IMR-90 (cell line): ENCODE measurements at regions not wholly inside any gene's neighbourhood (a gene's known extent, or its start where the extent isn't known, plus 50 kb on each side); places are given as distances from the start of the nearest gene placed in this dataset.

Experiments
- ATAC-seq: fragments of 200-7000 bp; cut with Tn5 transposase; 2 replicates; pipeline ENCODE4 v1.9.1; 2020; ENCODE audit warnings: low read depth, mild to moderate bottlenecking, moderate library complexity
- BruUV-seq: library from RNA; stranded (reverse); fragments of 400-500 nt; replicated peaks from 2 replicates; lab custom pipeline; 2021; lab: Mats Ljungman, UMichigan
- CTCF ChIA-PET: fragments of 300-600 bp; formaldehyde crosslinking; extraction: SDS; loops from one replicate; lab custom pipeline; 2021; ENCODE audit warnings: antibody characterized with exemption; lab: Yijun Ruan, JAX
- POLR2A ChIA-PET: fragments of 300-600 bp; sonication (Branson Sonifier 250); formaldehyde crosslinking; loops from one replicate; lab custom pipeline; 2022; ENCODE audit warnings: antibody characterized with exemption; ENCODE audit not compliant: unreplicated experiment; lab: Charles Lee
- DNase-seq: peaks from one replicate; pipeline ENCODE4 v3.0.0; 2013
- H2AFZ ChIP-seq: replicated peaks from 2 replicates; pipeline ENCODE3; 2013; ENCODE audit warnings: low read length, mild to moderate bottlenecking; ENCODE audit not compliant: poor library complexity
- H2AK5ac ChIP-seq: 2 replicates; pipeline ENCODE4 v1.6.1; 2013; ENCODE audit warnings: low read depth, low read length, inconsistent platforms
- H2AK9ac ChIP-seq: replicated peaks from 2 replicates; pipeline ENCODE3; 2013; ENCODE audit warnings: mild to moderate bottlenecking, low read depth, low read length, moderate library complexity; ENCODE audit not compliant: poor library complexity
- H2BK120ac ChIP-seq: 2 replicates; pipeline ENCODE4 v1.6.1; 2013; ENCODE audit warnings: low read depth, low read length, inconsistent platforms
- H2BK15ac ChIP-seq: 3 replicates; pipeline ENCODE4 v1.6.1; 2013; ENCODE audit warnings: low read depth, low read length, inconsistent platforms
- H2BK20ac ChIP-seq: 2 replicates; pipeline ENCODE4 v1.6.1; 2013; ENCODE audit warnings: low read depth, mild to moderate bottlenecking, inconsistent platforms, low read length, moderate library complexity
- H2BK5ac ChIP-seq: 2 replicates; pipeline ENCODE4 v1.6.1; 2013; ENCODE audit warnings: mild to moderate bottlenecking, low read depth, low read length, inconsistent platforms; ENCODE audit not compliant: poor library complexity, severe bottlenecking
- H3K14ac ChIP-seq: replicated peaks from 2 replicates; pipeline ENCODE4 v1.6.1; 2013; ENCODE audit warnings: low read depth, low read length, inconsistent platforms
- H3K18ac ChIP-seq: 2 replicates; pipeline ENCODE4 v1.6.1; 2013; ENCODE audit warnings: low read depth, low read length, control low read depth
- H3K23ac ChIP-seq: 2 replicates; pipeline ENCODE4 v1.6.1; 2013; ENCODE audit warnings: low read depth, low read length, inconsistent platforms
- H3K27ac ChIP-seq: 2 replicates; pipeline ENCODE4 v1.5.1; 2013; ENCODE audit warnings: mild to moderate bottlenecking, control low read depth, low read length; ENCODE audit not compliant: insufficient read depth
- H3K27me3 ChIP-seq: 2 replicates; pipeline ENCODE4 v1.6.1; 2013; ENCODE audit warnings: low read length; ENCODE audit not compliant: control insufficient read depth, insufficient read depth
- H3K36me3 ChIP-seq: 2 replicates; pipeline ENCODE4 v1.6.1; 2013; ENCODE audit warnings: low read length, mixed read lengths; ENCODE audit not compliant: control insufficient read depth, insufficient read depth
- H3K4ac ChIP-seq: 2 replicates; pipeline ENCODE4 v1.6.1; 2013; ENCODE audit warnings: low read depth, low read length, inconsistent platforms
- H3K4me1 ChIP-seq: 2 replicates; pipeline ENCODE4 v1.6.1; 2013; ENCODE audit warnings: low read length, mixed read lengths; ENCODE audit not compliant: control insufficient read depth, insufficient read depth
- H3K4me2 ChIP-seq: 2 replicates; pipeline ENCODE4 v1.6.1; 2013; ENCODE audit warnings: low read depth, mild to moderate bottlenecking, control low read depth, low read length, moderate library complexity
- H3K4me3 ChIP-seq: 2 replicates; pipeline ENCODE4 v1.5.1; 2013; ENCODE audit warnings: low read depth, mild to moderate bottlenecking, control low read depth, low read length, moderate library complexity; ENCODE audit not compliant: insufficient read depth
- H3K56ac ChIP-seq: 2 replicates; pipeline ENCODE4 v1.6.1; 2013; ENCODE audit warnings: low read length, inconsistent platforms; ENCODE audit not compliant: insufficient read depth; ENCODE audit errors: extremely low read depth
- H3K79me1 ChIP-seq, 2 experiments: 2 replicates each; pipeline ENCODE4 v1.6.1; 2013; ENCODE audit warnings: low read length in 2 of 2, inconsistent platforms in 1 of 2, low read depth in 1 of 2
- H3K9ac ChIP-seq: 2 replicates; pipeline ENCODE4 v1.6.1; 2013; ENCODE audit warnings: low read depth, low read length, control low read depth
- H3K9me1 ChIP-seq: 2 replicates; pipeline ENCODE4 v1.6.1; 2013; ENCODE audit warnings: low read length, inconsistent platforms; ENCODE audit not compliant: insufficient read depth
- H3K9me3 ChIP-seq: 2 replicates; pipeline ENCODE4 v1.6.1; 2013; ENCODE audit warnings: low read length; ENCODE audit not compliant: control insufficient read depth, insufficient read depth
- H4K20me1 ChIP-seq: 2 replicates; pipeline ENCODE4 v1.6.1; 2013; ENCODE audit warnings: low read length, inconsistent platforms; ENCODE audit not compliant: insufficient read depth
- H4K5ac ChIP-seq: 2 replicates; pipeline ENCODE4 v1.6.1; 2013; ENCODE audit warnings: mild to moderate bottlenecking, low read depth, low read length, control low read depth
- H4K8ac ChIP-seq, 2 experiments: 2 replicates each; pipeline ENCODE4 v1.6.1; 2013; ENCODE audit warnings: low read depth in 2 of 2, low read length in 2 of 2, control low read depth in 1 of 2, inconsistent platforms in 1 of 2
- H4K91ac ChIP-seq: 2 replicates; pipeline ENCODE4 v1.6.1; 2013; ENCODE audit warnings: low read depth, low read length, inconsistent platforms; ENCODE audit not compliant: insufficient read depth
- BHLHE40 ChIP-seq: fragments of 150-350 bp; IDR thresholded peaks from 2 replicates; pipeline ENCODE4 v1.6.1; 2016; ENCODE audit warnings: mild to moderate bottlenecking, low read depth, low read length
- CEBPB ChIP-seq: IDR thresholded peaks from 2 replicates; pipeline ENCODE4 v1.6.1; 2012; ENCODE audit warnings: low read depth, low read length, improper control_type of control experiment
- CHD1 ChIP-seq: IDR thresholded peaks from 2 replicates; pipeline ENCODE4 v1.6.1; 2012; ENCODE audit warnings: low read depth, low read length, improper control_type of control experiment
- ELK1 ChIP-seq: fragments of 150-350 bp; IDR thresholded peaks from 2 replicates; pipeline ENCODE4 v1.6.1; 2016; ENCODE audit warnings: low read depth, mild to moderate bottlenecking, low read length, moderate library complexity, borderline replicate concordance
- FOS ChIP-seq: fragments of 150-350 bp; IDR thresholded peaks from 2 replicates; pipeline ENCODE4 v1.6.1; 2016; ENCODE audit warnings: low read depth, low read length
- MAFK ChIP-seq: IDR thresholded peaks from 2 replicates; pipeline ENCODE4 v1.6.1; 2012; ENCODE audit warnings: low read depth, low read length, improper control_type of control experiment
- MAZ ChIP-seq: IDR thresholded peaks from 2 replicates; pipeline ENCODE4 v1.6.1; 2012; ENCODE audit warnings: low read depth, mild to moderate bottlenecking, low read length, improper control_type of control experiment, moderate library complexity, borderline replicate concordance
- NFE2L2 ChIP-seq: fragments of 150-350 bp; IDR thresholded peaks from 2 replicates; pipeline ENCODE4 v1.6.1; 2016; ENCODE audit warnings: low read depth, mild to moderate bottlenecking, low read length
- POLR2A ChIP-seq: IDR thresholded peaks from 2 replicates; pipeline ENCODE4 v1.6.1; 2012; ENCODE audit warnings: mild to moderate bottlenecking, low read depth, low read length
- RCOR1 ChIP-seq: IDR thresholded peaks from 2 replicates; pipeline ENCODE4 v1.6.1; 2012; ENCODE audit warnings: mild to moderate bottlenecking, low read length, improper control_type of control experiment; ENCODE audit not compliant: insufficient replicate concordance
- RFX5 ChIP-seq: IDR thresholded peaks from 2 replicates; pipeline ENCODE4 v1.8.0; 2012; ENCODE audit warnings: low read depth, mild to moderate bottlenecking, low read length, moderate library complexity
- SMC3 ChIP-seq: fragments of 150-350 bp; IDR thresholded peaks from 2 replicates; pipeline ENCODE4 v1.6.1; 2016; ENCODE audit warnings: low read depth, mild to moderate bottlenecking, antibody characterized with exemption, low read length, moderate library complexity
- USF2 ChIP-seq: fragments of 150-350 bp; IDR thresholded peaks from 2 replicates; pipeline ENCODE4 v1.6.1; 2017; ENCODE audit warnings: mild to moderate bottlenecking, antibody characterized with exemption, low read length, low read depth
- WGBS, 2 experiments: methylation state at CpG; one replicate each; pipeline versions ENCODE4 v1.1.5 to v1.1.7; 2013; ENCODE audit warnings: missing lambda C conversion rate in 2 of 2; ENCODE audit not compliant: insufficient read length in 1 of 2; ENCODE audit errors: extremely low coverage in 2 of 2; 5-methylcytosine and 5-hydroxymethylcytosine counted together
- dilution Hi-C: fragments of 300-500 bp; cut with HindIII; formaldehyde crosslinking; loops from one replicate; pipeline ENCODE4 v1.14.3; 2018; ENCODE audit warnings: low sequenced_read_pairs; ENCODE audit not compliant: unreplicated experiment
- in situ Hi-C: fragments of 300-500 bp; cut with MboI; formaldehyde crosslinking; loops from 3 replicates; pipeline ENCODE4 v1.14.3; 2019; ENCODE audit warnings: low sequenced_read_pairs, inconsistent platforms, mixed read lengths
- intact Hi-C: fragments of 100-400 bp; cut with micrococcal nuclease; formaldehyde crosslinking; loops from 2 replicates; pipeline ENCODE4 v1.10.0; 2022
- TF ChIP-seq, protein P1 (sequence below): conservative IDR thresholded peaks from 2 replicates; pipeline ENCODE4 v1.5.1; 2012; ENCODE audit warnings: mild to moderate bottlenecking, low read depth, low read length, improper control_type of control experiment

DNA sequence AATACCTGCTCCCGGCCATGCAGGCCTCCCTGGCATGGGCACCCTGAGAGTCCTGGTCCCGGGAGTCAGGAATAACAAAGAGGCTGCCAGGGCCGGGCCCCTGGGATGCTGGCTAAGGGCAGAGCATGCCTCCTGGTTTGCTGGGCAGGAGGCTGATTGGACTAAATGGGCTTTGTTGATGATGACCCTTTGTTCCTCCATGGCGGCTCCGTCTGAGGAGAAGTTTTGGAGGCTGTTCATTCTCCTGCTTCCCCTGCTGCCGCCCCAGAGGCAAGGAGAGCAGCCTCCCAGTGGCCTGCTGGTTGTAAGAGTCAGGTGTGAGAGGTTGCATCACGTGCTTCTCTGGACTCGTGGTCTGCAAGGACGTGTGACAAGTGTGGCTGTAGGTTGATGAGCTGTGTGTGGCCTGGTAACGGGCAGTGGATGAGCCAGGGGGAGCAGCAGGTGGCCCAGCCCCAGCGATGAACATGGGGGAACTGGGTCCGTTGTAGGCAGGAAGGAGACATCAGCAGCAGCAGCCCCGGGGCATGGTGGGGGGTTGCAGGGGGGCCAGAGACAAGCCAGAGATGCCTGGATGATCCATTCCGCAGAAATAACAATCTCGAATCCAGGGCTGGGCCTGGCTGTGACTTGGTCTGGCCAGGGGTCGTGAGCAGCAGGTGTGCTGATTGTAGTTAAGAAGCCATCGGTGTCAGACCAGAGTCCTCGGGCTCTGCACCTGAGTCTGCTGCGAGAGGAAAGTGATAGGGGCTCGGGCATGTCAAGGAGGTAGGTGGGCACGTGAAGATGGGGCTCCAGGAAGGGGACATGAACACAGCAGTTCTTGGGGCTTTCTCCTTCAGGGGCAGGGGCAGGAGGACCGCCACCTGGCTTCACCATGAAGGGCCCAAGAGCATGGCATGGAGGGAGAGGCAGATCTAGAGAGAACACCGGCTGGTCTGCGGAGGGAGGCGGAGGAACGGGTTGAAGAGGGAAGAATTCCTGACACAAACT is 101.4 kb downstream of the TNFRSF13B start:
- dilution Hi-C loops, result no loop called here

More for the DNA sequence above, 101.4 kb downstream of the TNFRSF13B start:
- ChIA-PET CTCF (no interaction called here), POLR2A (no interaction called here)
- 58% methylated on average over 6 of the region's 26 CpGs; no CpG with 5 or more reads in 1 of the 2 experiments for WGBS, 2 experiments
- Histone ChIP-seq H3K9me3 (peaks cover 2% of the 10 kb centered on the region; the same call in 1 of the 2 replicates), H2AK9ac (no peak overlapping the region), H3K23ac (no peak overlapping the region), H4K91ac (no peak overlapping the region), H3K4me3 (no peak overlapping the region), H3K9ac (no peak overlapping the region), H3K18ac (no peak overlapping the region), H3K4ac (no peak overlapping the region), H3K4me1 (no peaks in the 10 kb centered on the region), H2BK5ac (no peak overlapping the region), H2BK15ac (no peak overlapping the region), H4K5ac (no peak overlapping the region), H2BK120ac (no peak overlapping the region), H4K8ac (no peak overlapping the region), H3K14ac (no peak overlapping the region), H3K27ac (no peak overlapping the region), H3K36me3 (no peaks in the 10 kb centered on the region), H4K20me1 (no peaks in the 10 kb centered on the region), H3K79me1 (no peaks in the 10 kb centered on the region), H2BK20ac (no peak overlapping the region), H3K4me2 (no peak overlapping the region), H3K9me1 (no peaks in the 10 kb centered on the region), H3K27me3 (peaks cover 10% of the 10 kb centered on the region), H2AFZ (no peak overlapping the region), H3K56ac (no peak overlapping the region), H2AK5ac (no peak overlapping the region)
- DNase-seq (no peak), ATAC-seq (no peak)
- intact Hi-C loops, result no loop called here
- TF ChIP-seq CHD1, result no peak
- no peak for TF ChIP-seq RFX5
- no peak for TF ChIP-seq USF2
- TF ChIP-seq CEBPB, result no peak
- no peak for TF ChIP-seq BHLHE40
- TF ChIP-seq SMC3, result no peak
- TF ChIP-seq NFE2L2, result no peak
- no peak for TF ChIP-seq POLR2A
- TF ChIP-seq RCOR1, result no peak
- TF ChIP-seq ELK1, result no peak
- no peak for TF ChIP-seq MAZ
- TF ChIP-seq FOS, result no peak
- TF ChIP-seq MAFK, result no peak
- TF ChIP-seq, protein P1, sequence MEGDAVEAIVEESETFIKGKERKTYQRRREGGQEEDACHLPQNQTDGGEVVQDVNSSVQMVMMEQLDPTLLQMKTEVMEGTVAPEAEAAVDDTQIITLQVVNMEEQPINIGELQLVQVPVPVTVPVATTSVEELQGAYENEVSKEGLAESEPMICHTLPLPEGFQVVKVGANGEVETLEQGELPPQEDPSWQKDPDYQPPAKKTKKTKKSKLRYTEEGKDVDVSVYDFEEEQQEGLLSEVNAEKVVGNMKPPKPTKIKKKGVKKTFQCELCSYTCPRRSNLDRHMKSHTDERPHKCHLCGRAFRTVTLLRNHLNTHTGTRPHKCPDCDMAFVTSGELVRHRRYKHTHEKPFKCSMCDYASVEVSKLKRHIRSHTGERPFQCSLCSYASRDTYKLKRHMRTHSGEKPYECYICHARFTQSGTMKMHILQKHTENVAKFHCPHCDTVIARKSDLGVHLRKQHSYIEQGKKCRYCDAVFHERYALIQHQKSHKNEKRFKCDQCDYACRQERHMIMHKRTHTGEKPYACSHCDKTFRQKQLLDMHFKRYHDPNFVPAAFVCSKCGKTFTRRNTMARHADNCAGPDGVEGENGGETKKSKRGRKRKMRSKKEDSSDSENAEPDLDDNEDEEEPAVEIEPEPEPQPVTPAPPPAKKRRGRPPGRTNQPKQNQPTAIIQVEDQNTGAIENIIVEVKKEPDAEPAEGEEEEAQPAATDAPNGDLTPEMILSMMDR, result no peak
- no TSS peak for BruUV-seq
- in situ Hi-C loops, result no loop called here
